ENCODE measurements at regions not wholly inside any gene's neighbourhood (a gene's known extent, or its start where the extent isn't known, plus 50 kb on each side); places are given as distances from the start of the nearest gene placed in this dataset.
"Not testable (repeated sequence)": the region's sequence is repeated elsewhere in the genome, so short reads cannot be mapped to it uniquely, and the experiment has no call there.

- no peak for DNase-seq (ENCODE audit: low read depth in 2 of 2)
These were observed 441.9 kb downstream of the PLK2 start for GRCh38 chr5:58018016-58018415.

- DNase-seq (ENCODE audit: low read depth in 2 of 2) = no peak
These were observed 443.0 kb downstream of the PLK2 start for GRCh38 chr5:58016877-58017276.

GRCh38 chr5:58016358-58016757 lies 443.5 kb downstream of the PLK2 start:
- DNase-seq (ENCODE audit: low read depth in 2 of 2) = no peak

DNA sequence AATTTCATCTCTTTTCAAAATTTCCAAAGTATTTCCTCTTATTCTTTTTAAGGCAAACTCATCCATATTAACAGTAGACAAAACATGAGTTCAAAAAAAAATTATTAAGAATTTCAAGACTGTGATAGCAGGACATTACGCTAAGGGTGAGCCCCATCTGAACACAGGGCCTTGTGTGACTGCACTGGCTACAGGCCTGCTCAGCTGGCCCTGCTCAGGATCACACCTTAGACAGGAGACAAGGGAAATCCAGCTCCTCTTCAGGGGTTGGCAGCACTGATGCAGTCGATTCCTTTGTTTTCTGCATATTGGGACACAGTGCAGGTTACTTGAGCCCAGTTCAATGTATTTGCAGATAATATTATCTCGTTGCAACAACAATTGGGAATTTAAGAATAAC lies 444.7 kb downstream of the PLK2 start:
- DNase-seq (ENCODE audit: low read depth in 2 of 2) = no peak

GRCh38 chr5:58013542-58014258 lies 446.2 kb downstream of the PLK2 start:
- DNase-seq (ENCODE audit: low read depth in 2 of 2) = no peak

GRCh38 chr5:58012801-58013315 lies 447.0 kb downstream of the PLK2 start:
- DNase-seq (ENCODE audit: low read depth in 2 of 2) = no peak

DNA sequence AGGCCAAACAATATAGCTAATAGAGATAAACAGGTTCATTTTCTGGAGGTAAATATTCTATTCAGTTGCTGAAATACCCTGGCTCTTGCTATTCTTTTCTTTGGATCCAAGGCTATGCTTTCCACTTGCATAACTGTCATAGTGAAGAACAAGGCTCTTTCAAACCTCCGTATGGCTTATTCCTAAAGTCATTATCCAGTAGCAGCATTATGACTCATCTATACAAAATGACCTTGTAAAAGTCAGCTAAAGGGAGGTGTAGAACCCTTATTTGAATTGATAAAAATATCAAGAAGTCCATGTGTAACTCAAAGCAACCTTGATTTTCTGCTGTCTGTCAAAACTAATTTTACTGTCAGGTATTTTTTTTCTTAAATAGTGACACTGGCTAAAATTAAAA lies 447.8 kb downstream of the PLK2 start:
- no peak for DNase-seq (ENCODE audit: low read depth in 2 of 2)

DNA sequence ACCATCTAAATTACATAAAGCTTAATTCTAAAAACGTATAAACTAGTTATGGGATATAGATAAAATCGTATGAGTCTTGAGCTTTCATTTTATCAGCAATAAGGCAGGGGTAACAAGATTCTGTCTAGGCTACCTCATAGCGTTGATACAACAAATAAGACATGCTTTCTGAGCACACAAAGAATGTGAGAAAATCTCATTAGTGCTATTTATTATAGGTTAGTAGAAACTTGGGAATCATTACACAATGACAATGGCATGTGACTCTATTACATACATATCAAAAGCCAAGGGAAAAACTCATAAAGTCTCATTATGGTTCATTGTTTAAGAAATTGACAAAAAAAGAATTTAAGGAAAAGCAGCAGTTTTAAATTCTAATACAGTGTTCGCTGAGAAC lies 448.6 kb downstream of the PLK2 start:
- no peak for DNase-seq (ENCODE audit: low read depth in 2 of 2)

DNA sequence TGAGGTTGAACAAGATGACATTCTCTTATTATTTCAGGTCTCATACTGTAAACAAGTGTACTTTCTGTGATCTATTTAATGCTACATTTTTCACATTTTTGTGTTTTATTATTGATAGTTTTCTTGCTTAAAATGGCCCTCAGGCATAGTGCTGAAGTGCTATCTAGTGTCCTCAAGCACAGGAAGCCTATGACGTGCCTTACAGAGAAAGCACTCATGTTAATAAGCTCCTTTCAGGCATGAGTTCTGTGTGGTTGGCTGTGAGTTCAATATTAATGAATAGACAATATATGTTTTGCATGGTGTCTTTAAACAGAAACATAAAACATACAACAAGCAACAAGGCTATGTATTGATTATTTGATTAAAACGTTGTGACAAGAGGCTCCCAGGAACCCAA lies 450.1 kb downstream of the PLK2 start:
- no peak for DNase-seq (ENCODE audit: low read depth in 2 of 2)

DNA sequence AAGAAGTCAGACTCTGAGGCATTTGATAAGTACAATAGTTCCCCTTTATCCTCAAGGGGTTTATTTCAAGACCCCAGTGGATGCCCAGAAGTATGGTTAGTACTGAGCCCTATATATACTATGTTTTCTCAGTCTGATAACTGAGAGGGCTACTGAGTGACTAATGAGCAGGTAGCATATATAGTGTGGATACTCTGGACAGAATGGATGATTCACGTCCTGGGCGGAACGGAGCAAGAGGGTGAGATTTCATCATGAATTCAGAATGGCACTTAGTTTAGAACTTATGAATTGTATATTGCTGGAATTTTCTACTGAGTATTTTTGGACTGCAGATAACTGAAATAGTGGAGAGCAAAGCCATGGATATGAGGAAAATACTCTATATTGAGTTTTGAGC lies 457.6 kb downstream of the PLK2 start:
- no peak for DNase-seq (ENCODE audit: low read depth in 2 of 2)

- DNase-seq (ENCODE audit: low read depth in 2 of 2) = no peak
These were observed 466.0 kb downstream of the PLK2 start for GRCh38 chr5:57993866-57994265.

GRCh38 chr5:57989378-57989777 lies 470.5 kb downstream of the PLK2 start:
- no peak for DNase-seq (ENCODE audit: low read depth in 2 of 2)

GRCh38 chr5:57988813-57989212 lies 471.1 kb downstream of the PLK2 start:
- DNase-seq (ENCODE audit: low read depth in 2 of 2) = no peak

DNA sequence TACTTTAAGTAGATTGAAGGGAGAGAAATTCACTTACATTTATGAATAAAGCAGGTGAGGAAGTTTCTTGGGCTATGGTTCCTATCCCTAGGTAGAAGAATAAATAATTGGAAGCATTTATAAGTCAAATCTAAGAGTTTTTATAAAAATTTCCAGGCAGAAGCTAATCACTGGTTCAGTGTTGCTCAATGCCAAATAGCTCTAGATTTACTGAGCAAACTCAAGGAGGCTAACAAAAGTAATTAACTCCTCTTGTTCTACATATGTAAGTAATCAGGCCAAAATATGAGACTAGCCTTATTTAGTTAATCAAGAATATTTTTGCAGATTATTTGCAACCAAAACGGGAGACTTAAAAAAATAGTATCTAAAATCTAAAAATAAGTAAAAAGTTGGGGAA lies 472.3 kb downstream of the PLK2 start:
- no peak for DNase-seq (ENCODE audit: low read depth in 2 of 2)

GRCh38 chr5:57986761-57987341 lies 473.0 kb downstream of the PLK2 start:
- no peak for DNase-seq (ENCODE audit: low read depth in 2 of 2)

DNA sequence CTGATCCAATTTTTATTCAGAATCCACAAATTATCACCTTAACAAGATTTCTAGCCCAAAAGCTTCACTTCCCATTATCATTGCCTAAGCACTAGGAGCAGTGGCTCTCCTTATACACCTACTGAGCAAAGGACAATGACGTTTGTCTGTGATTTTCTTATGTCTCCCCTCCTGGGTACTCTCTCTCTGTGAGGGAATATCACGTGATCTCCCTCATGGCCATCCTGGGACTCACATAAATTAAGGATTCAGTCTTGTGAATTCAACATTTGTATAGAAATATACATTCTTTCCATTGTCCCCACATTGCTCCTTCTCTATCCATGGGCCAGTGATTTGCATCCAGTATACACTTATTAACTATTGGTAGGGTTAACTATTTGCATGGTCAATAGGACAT lies 476.5 kb downstream of the PLK2 start:
- no peak for DNase-seq (ENCODE audit: low read depth in 2 of 2)

- no peak for DNase-seq (ENCODE audit: low read depth in 2 of 2)
These were observed 480.2 kb downstream of the PLK2 start for GRCh38 chr5:57979671-57980070.

- no peak for DNase-seq (ENCODE audit: low read depth in 2 of 2)
These were observed 483.4 kb downstream of the PLK2 start for GRCh38 chr5:57976506-57976905.

- DNase-seq (ENCODE audit: low read depth in 2 of 2) = not testable (repeated sequence)
These were observed 487.8 kb downstream of the PLK2 start for GRCh38 chr5:57972099-57972498.

GRCh38 chr5:57960569-57960968 lies 478.0 kb upstream of the ACTBL2 start:
- no peak for DNase-seq (ENCODE audit: low read depth in 2 of 2)

GRCh38 chr5:57956636-57957035 lies 474.0 kb upstream of the ACTBL2 start:
- DNase-seq (ENCODE audit: low read depth in 2 of 2) = no peak

DNA sequence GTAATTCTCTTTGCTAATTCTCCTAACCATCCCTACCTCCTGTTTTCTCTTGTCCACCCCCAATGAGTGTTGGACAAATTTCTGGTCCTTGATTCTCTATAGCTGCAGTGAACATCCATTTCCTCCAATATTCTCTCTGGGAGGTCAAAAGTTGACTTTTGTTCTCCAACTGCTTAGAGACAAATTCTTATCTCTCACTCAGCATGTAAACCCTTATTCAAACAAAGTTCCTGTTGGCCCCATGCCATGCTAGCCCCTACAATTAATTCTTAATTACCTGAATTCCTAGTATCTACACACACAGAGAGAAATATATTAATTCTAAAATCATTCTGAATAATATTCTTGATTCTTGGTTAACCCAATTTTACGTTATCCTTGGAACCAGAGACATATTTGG lies 472.9 kb upstream of the ACTBL2 start:
- no peak for DNase-seq (ENCODE audit: low read depth in 2 of 2)

GRCh38 chr5:57953792-57954191 lies 471.2 kb upstream of the ACTBL2 start:
- no peak for DNase-seq (ENCODE audit: low read depth in 2 of 2)

Measured in stimulated activated CD4-positive, alpha-beta T cell treated with anti-CD3 and anti-CD28 coated beads, Interleukin-4, amount 100 ng/mL, for 48 hours (primary cell).